NCI-H146 treated with DMSO at 0.1 percent for 48 hours (cell line): ENCODE measurements at regions not wholly inside any gene's neighbourhood (a gene's known extent, or its start where the extent isn't known, plus 50 kb on each side); places are given as distances from the start of the nearest gene placed in this dataset.
A peak's percentile ranks its signal among the peaks of the same experiment; 100 is the strongest.
"Not testable (repeated sequence)": the region's sequence is repeated elsewhere in the genome, so short reads cannot be mapped to it uniquely, and the experiment has no call there.

Experiments
- DNase-seq: peaks from one replicate; lab custom pipeline; 2025; ENCODE audit not compliant: unreplicated experiment; lab: John Stamatoyannopoulos, UW

DNA sequence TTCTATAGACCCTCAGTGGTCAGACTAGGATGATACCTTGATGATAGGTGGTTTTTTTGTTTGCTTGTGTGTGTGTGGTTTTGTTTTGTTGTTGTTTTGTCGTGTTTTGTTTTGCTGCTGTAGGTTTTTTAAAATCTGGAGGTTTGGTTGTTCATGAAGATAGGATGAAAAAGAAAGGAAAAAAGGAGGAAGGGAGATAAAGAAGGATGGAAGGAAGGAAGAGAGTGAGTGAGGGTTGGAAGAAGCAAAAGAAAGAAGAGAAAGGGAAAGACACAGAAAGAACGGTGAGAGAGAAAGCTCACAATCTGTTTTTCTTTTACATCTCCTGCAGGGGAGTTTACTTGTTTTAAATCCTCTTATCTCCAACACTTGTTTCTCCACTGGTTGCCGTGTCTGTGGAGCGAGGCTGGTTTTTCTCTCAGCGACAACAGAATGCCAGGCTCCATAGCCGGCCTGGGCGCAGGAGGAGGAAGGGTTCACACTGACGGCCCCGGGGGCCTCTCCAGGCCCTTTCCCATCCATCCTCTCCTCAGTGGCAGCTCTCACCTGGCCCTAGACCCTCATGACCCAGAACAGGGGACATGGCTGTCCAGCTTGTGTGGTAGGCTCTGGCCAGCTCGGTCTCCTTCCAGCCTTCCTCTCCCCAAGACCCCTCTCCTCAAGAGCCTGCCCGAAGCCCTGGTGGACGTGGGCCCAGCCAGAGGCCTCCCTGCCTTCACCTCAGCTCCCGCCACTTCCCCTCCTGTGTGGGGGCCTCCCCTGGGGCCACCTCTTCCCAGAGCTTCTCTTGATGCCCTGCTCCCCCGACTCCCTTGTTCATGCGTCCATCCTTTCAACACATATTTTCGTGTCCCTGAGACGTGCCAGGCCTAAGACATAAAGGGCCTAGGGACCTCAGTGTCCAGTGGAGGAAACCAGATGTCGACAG is 168.4 kb downstream of the VEGFA start:
- no peak for DNase-seq

DNA sequence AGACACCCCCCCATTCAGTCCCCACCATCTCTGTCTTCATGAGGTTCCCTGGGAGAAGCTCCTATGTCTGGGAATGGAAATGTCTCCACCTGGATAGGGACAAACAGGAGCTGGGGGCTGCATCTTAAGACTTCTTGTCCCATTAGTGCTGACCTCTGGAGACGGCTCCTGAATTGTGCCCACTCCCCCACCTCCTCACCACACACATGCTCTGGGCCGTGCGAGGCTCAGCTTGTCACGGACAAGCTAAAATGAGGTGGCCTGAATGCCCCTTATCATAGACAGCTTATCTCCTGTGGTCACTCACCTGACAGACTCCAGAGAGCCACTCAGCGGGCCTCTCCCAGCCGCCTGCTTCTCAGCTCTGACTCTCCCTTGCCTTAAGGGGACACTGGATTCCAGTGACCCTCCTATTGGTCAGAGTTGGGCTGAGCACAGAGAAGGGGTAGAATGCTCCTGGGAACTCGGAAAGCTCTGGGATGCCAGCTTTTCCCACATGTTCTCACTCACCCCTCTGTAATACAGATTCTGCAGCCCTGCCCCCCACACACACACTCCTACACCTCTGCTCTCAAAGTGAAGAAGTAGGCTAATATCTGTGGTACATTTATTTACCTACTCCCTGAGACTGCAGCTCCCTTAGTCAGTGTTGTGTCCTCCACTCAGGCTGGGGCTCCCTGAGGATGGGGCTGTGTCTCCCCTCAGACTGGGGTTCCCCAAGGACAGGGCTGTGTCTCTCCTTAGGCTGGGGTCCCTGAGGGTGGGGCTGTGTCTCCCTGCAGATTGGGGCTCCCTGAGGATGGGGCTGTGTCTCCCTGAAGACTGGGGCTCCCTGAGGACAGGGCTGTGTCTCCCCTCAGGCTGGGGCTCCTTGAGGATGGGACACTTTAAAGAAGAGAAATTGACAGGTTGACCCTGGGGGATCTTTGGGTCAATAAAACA is 167.5 kb downstream of the VEGFA start:
- DNase-seq = no peak

DNA sequence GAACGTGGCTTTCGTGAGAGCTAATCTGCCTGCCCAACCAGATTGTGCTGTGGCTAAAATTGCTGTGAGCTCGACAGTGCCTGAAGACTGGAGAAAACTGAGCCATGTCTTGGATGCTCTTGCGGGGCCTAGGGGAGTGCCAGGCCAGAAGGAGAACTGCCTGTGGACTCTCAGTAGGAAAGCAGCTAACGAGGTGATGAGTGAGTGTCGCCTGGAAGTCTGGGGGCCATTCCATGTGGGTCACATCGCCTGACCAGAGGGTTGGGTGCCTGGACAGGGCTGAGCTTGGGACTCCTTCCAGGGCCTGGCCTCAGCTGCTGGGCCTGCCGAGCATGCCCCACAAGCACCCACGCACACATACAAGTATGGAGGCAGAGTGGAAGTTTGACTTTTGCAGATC is 166.5 kb downstream of the VEGFA start:
- DNase-seq = no peak

DNA sequence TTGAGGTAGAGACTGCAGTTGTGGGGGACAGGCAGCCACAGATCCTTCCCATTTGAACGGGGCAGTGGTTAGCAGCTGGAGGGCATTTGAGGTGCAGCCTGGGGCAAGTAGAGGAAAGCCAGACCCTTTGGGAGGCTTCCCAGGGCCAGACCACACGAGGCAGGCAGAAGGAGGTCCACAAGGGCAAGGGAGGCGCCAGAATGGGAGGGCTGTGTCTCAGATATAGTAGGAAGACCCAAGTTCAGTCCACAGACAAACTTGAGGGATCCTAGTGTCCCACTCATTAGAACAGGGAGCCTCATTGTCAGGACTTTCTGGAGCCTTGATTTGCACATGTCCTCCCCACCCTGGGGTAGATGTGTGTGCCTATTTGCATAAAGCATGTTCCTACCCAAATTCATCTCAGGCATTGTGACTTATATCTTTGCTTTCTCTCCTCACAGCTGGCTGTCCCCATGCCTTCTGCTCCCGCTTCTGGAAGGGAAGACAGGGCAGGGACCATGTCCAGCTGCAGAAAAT is 166.0 kb downstream of the VEGFA start:
- DNase-seq = no peak

DNA sequence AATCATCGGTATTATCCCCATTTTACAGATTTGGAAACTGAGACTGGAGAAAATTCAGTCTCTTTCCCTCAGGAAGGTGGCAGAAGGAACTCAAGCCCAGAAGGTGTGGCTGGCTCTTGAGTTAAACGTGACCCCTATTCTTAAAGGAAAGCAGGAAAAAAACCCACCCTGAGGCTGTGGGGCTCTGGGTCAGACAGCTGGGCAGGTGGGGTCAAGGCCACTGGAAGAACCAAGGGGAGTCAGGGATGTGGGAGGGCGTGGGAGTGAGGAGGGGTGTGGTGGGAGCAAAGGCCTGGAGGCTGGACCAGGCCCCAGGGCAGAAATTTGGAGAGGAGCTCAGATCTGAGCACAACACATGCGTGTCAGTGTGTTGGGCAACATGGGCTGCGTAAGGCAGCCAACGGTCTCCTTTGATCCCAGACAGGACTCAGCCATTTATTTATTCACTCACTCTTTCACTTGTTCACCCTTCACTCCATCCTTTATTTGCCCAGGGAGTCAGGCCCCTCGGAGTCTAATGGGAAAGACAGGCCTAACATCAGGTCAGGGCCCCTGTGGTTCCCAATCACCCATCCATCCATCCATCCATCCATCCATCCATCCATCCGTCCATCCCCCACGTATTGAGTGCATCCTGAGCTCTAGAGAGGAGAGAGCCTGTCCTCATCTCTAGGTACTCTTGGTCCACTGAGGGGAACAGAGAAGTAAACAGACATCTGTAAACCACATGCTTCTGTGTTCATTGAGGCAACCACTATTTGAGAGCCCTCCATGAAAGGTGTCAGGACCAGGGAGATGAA is 165.0 kb downstream of the VEGFA start:
- no peak for DNase-seq

DNA sequence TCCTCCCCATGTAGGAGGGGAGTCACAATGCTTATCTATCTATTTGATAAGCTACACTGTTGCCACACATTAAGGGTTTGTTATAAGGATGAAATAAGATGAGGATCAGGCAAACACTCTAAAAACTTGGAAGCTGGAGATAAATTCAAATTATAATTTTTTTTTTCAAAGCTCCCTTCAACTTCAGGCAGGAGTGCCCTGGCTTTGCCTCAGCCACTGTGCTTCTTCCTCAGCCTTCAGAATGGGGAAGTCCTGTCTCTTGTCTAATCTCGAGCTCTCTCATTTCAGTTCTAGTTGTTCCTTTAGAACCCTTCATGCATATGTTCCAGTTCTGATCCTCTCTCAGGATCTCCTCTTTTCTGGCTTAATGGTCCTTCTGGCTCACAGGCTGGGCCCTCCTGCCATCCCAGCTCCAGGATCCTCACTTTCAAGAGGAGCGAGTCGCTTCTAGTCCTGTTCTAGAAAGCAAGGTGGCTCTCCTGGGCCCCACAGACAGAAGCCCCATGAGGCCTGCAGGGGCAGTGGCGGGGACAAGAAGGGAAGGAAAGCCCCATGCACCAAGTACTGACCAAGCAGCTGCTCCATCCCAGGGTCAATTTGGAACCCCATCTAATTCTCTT is 164.3 kb downstream of the VEGFA start:
- DNase-seq = no peak

DNA sequence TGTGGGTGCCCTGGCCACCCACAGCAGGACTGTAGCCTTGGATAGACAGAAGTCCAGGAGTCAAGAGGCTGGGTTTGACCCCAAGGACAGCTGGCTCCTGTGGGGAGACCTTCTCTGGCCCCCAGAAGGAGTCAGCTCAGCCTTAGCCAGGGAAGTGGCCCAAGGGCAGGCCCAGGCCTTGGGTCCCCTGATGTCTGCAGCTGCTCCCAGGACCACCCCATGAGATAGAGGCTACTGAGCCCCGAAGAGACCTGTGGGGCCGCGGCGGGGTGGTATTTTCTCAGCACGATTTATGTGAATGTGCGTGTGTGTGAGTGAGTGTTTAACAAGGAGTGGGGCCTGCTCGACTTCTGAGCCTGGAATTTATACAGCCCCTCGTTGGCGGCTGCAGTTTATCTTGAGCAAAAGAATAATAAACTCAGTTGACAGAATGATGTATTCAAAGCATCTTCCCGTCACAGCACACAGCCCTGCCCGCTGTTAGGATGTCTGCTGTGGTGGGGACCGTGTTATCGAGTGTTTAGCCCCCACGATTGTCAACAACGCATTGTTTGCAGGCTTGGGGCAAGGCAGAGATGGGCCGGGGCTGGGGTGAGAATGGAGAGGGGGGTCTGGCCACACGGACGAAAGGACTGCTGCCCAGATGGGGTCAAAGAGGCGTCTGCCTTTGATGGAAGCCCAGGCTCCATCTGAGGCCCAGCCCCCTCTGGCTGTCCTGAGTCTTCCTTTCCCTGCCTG is 163.3 kb downstream of the VEGFA start:
- DNase-seq = no peak

DNA sequence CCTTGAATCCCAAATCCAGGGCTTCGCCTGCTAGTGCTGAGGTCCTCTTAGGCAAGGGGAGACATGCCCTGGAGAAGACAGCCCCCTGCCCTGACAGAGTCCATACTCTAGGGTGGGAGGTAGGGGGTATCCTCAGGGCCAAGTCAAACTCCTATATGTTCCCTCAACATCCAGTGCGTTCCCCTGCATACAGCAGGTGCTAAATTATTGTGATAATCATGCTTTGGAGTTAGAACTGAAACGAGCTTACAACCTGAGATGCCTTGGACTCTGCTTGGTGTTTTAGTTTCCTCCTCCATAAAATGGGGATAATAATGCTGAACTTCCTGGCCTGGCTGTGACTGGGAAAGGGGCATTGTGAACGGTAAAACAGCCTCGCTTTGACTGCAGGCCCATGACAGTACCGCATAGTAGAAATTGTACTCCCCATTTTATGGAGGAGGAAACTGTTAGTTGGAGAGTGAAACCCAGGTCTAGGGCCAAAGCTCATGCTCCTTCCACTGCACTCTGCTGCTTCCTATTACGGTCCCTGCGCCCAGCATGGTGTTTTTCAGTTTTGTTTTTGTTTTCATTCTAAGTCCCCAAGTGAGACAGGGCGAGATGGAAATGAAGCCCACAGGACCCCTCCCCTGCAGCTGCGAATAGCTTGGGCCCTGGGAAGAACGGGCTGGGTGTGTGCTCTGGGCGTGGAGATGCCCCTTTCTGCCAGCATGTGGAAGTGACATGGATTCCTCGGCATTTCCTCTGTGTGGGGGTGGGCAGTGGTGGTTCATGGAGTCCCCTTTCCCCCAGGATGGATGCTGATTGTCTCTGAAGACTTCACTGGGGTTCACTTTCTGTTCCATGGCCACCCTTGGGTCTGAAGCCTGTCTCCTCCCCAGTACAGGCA is 162.5 kb downstream of the VEGFA start:
- DNase-seq = no peak

DNA sequence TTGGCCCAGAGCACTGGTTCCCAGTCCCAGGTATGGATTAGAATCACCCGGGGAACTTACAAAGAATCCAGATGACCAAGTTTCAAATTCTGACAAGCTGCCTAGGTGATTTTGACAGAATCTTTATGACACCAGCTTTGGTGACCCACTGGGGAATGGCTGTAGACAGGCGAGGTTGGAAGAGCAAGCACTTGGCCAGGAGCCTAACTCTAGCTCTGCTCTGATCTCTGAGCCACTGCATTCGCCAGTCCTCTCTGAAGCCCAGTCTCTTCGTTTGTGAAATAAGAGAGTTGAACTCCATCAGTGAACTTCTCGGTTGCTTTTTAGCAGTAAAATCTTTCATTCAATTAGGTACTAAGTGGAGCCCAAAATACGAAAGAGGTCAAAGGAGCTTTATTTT is 161.2 kb downstream of the VEGFA start:
- no peak for DNase-seq

DNA sequence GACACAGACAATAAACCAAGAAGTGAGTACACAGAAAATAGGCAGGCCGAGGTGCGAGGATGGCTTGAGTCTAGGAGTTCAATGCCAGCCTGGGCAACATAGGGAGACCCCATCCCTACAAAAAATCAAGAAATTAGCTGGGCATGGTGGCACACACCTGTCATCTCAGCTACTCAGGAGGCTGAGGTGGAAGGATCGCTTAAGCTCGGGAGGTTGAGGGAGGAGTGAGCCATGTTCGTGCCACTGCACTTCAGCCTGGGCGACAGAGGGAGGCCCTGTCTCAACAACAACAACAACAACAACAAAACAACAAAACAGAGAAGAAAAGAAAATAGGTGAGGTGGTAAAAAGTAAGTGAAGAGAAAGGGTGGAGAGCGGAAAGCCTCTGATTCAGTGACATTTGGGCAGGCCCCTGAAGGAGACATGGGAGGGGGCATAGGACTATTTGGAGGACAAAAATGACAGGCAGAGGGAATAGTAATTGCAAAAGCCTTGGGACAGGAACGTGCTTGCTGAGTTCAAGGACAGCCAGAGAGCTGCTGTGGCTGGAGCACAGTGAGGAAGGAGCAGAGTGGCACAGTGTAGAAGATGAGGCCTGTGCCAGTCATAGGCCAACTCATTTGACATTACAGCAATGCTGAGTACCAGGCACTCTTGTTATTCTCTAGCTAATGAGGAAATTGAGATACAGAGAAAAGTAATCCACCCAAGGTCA is 160.6 kb downstream of the VEGFA start:
- no peak for DNase-seq

DNA sequence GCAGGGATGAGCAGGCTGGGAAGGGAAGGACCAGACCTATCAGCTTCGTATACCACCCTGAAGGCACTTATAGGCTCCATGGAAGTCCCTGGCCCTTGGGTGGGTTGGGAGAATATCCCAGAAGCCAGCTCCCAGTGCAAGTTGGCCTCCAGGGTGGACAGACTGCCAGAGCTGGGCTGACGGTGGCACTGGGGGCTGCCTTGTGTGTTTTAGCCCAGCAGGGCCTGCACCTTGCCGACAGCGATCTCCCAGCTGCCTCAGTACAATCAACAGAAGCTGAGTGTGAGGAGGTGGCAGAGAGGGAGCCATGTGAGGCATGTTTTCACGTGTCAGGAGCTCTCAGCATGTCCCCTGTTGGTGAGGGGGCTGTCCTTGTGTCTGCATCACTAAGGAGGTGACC is 159.5 kb downstream of the VEGFA start:
- no peak for DNase-seq

DNA sequence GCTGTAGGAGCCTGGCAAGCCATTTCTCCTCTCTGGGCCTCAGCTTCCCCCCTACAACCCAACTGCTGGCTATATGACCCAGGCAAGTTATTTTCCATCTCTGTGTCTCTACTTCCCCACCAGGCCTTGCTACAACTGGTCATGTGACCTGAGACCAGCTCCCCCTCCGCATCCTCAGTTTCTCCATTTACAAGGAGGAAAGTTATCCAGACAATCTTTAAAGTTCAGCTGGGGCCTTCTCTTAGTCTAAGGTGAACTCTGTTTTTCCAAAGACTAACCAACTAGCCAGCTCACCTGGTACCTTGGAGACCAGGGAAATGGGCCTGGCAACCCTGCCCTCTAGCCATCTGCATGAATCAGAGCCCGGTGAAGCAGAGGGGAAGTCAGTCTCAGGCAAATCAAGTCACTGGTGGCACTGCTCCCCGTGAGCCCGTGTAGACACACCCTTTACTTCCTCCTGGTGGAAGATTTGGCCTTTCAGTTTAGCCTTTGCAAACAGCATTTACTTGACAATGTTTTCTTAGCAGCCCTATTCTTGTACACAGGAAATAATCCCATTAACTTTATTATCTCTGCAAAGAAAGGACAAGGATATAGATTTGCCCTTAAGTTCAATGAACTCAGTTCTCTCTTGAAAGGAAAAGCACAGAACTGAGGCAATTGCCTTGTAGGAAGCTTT is 157.7 kb downstream of the VEGFA start:
- DNase-seq = no peak

DNA sequence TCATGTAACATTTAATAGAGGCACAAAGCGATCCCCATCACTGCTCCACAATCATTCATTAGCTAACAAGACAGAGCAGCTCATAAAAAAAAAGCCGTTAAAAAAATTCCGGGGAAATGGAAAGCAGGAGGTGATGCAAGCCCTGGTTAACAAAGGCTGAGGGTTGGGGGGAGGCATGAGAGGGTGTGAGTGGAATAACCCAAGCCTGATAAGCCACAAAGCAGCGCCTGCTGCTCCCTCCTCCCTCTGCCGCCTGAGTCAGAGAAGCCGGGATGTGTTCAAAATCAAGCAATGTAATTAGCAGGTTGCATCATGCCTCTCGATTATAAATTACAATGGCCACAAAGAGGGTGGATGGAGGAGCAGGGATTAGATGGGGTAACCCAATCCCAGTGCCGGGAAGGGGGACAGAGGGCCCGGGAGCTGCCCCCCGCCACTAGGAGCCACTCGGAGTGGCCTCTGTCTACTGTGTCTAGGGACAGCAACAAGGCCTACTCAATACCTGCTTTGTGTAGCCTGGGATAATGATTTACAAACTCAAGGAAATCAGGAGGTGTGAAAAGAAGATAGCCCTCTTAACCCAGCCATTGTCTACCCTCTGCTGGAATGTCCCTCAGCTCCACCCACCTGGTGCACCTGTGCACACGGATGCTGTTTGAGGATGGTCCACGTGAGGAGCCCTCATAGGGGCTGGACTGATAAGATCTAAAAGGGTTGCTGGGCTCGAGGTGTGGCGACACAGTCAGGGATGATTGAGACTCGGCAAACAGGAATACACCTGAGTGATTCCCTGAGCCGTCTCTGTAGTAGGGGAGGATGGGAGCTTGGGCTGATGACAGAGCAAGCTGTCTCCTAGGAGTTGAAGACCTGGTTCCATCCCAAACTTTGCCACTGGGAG is 156.9 kb downstream of the VEGFA start:
- DNase-seq = peak; percentile 99

DNA sequence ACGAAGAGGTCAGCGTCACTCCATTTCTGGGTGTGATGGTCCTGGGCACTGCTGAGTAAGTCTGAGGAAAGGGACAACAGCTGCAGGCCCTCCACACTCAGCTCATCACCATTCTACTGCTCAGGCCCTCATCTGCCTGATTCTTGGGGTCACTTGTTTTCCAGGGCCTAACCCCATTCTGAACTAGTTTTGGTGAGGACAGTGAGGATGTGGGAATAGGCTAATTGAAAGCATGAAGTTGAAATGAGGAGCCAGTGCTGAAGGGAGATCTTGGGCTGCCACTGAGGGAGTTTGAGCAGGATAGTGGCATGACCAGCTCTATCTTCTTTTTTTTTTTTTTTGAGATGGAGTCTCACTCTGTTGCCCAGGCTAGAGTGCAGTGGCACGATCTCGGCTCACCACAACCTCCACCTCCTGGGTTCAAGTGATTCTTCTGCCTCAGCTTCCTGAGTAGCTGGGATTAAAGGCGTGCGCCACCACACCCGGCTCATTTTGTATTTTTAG is 155.7 kb downstream of the VEGFA start:
- DNase-seq = not testable (repeated sequence)

DNA sequence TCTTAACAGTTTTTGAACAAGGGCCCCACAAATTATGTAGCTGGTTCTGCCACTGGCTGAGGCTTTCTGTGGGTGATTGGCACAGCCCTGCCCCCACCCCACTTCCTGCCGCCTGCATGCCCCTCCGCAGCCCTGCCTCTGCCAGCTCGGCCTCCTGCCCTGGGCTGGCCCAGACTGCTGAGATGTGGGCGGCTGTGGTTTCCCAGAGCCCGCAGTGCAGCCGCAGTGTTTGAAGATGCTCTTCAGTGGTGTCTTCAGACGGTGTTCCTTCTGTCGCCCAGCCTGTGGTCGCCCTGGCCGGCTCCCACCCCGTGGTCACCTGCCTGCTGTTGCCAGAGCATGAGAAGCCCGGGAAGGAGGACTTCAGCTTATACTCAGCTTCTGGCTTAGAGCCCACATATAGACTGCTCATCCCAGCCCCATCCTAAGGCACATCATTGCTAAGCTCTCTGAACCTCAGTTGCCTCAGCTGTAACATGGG is 154.3 kb downstream of the VEGFA start:
- DNase-seq = no peak
